GM21528 (cell line): ENCODE measurements at regions not wholly inside any gene's neighbourhood (a gene's known extent, or its start where the extent isn't known, plus 50 kb on each side); places are given as distances from the start of the nearest gene placed in this dataset.
"Not testable (repeated sequence)": the region's sequence is repeated elsewhere in the genome, so short reads cannot be mapped to it uniquely, and the experiment has no call there.

Experiments
- ATAC-seq: cut with Tn5 transposase; IDR thresholded peaks from one replicate; pipeline ENCODE4 v1.9.1; 2021; ENCODE audit warnings: mild to moderate bottlenecking, moderate library complexity; ENCODE audit not compliant: unreplicated experiment, low FRiP score

DNA sequence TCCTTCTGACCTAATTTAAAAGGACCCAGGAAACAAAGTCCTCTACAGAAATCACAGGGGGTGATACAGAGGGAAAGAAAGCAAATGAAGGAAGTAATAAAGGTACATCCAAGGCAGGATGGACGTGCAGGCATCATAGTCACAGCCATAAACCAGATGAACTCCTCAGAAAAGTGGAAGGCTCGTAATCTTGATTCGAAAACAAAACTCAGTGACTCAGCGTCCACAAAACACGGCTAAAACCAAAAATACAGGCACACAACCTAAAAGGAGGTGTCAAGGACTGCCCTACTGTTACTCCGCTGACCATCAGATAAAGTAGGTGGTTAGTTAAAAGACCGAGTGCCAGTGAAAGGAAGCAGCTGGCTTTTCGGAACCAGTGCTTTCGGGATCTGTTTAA lies 81.5 kb downstream of the TRIM69 start:
- not testable (repeated sequence) for ATAC-seq

DNA sequence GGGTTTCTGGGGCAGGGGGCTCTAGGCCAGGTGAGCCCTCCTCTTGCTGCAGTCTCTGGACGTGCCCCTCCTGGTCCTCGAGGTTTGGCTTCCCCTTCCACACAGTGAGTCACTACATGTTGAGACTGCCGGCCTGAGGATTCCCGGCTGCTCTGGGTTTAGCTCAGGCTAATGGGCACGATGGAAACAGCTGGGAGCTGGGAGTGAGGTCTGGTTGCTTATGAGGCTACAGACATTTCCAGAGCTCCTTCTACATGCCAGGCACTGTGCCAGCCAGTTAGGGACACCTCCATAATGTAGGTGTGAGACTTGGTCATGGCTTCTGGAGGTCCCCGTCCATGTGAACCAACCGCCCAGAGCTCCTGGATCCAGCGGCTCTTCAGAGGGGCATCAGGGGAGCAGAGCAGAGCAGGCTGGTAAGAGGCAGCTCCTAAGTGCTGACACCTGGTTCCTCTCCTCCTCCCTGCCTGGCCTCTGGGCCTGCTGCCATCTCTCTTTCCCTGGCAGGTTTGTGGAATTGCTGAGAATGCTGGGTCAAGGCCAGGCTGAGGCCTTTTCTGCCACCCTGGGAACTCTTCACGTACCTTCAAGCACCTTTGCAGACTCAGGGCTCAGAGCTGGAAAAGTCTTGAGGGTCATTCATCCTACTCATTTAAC lies 83.1 kb downstream of the TRIM69 start:
- not testable (repeated sequence) for ATAC-seq

DNA sequence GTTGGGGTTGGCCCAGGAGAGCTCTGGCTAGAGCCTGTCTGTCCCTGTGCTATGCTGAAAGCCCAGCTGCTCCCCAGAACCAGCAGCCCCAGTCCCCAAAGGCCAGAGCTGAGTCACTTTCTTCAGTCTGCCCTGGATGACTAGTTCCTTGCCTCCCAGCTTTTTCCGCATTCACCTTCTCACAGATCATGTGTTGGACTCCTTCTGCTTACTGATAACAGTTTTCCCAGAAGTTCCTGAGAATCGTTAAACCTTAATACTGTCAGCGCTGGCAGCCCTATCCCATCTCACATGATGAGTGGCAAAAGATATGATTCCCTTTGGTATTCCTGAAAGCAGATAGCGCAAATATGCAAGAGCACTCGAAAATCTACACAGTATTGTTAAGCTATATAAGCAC lies 84.2 kb downstream of the TRIM69 start:
- ATAC-seq, result not testable (repeated sequence)

DNA sequence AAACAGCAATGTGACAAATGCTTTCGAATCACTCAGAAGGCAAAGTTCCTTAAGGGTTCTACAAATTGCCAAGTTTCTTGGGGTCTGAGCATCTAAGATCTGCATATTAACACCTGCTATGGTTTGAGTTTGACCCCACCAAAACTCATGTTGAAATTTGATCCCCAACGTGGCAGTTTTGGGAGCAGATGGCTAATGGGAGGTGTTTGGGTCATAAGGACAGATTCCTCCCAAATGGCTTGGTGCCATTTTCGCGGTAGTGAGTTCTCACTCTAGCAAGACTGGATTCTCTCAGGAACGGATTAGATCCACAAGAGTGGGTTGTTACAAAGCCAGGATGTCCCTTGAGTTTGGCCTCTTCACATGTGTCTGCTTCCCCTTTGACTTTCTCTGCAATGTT lies 84.6 kb downstream of the TRIM69 start:
- not testable (repeated sequence) for ATAC-seq

DNA sequence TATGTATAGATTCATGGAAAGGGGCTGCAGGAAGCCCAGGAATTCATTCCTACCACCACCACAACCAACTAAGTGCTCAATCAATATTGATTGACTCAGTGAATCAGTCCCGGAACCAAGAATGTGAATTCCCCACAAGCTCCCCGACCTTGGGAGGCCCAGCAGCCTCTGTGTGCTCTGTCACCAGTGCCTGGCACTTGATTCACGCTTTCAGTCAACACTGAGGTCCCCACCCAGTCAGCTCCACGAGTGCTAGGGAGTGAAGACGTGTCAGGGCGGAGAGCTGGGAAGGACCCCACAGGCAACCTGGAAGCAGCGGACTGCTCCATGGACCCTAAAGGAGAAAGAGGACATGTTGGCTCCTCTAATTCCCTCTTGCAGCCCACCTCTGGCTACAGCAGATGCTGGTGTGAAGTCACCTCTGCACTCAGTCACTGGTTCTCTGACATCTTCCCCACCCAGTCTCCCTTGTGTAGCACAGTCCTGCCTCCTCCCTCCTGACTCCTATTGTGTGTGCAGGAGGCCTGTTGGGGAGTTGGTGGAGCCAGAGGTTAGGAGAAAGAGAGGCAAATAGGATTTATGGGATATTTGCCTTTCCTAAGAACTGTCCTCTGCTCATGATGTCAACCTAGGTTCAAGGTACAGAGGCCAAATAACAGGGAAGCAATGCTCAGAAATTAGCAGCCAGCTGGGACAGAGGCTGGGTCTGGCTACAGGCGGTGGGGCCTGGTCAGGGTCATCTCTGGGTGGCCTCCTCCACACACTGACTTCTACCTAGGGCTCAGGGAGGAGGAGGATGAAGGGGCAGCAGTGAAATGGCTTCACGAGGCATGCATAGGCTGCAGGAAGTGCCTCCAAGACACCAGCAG lies 88.2 kb downstream of the TRIM69 start:
- ATAC-seq, result not testable (repeated sequence)

DNA sequence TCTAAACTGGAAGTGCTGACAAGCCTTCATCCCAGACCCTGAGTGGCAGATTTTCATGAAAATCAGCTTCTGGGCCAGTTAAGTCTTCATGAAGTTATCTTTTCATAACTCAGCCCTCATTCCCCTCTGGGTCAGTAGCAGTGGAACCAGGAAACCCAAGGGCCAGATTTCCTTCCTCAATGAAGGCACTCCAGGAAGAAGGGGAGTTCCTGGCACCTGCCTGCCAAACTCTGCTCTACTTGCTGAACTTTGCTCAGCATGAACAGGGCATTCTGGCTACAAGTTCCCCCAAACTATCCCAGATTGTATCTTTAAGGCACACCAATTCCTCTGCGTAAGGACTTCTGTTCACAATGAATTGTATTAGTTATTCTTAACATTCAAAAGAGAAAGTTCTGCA lies 90.3 kb downstream of the TRIM69 start:
- not testable (repeated sequence) for ATAC-seq

DNA sequence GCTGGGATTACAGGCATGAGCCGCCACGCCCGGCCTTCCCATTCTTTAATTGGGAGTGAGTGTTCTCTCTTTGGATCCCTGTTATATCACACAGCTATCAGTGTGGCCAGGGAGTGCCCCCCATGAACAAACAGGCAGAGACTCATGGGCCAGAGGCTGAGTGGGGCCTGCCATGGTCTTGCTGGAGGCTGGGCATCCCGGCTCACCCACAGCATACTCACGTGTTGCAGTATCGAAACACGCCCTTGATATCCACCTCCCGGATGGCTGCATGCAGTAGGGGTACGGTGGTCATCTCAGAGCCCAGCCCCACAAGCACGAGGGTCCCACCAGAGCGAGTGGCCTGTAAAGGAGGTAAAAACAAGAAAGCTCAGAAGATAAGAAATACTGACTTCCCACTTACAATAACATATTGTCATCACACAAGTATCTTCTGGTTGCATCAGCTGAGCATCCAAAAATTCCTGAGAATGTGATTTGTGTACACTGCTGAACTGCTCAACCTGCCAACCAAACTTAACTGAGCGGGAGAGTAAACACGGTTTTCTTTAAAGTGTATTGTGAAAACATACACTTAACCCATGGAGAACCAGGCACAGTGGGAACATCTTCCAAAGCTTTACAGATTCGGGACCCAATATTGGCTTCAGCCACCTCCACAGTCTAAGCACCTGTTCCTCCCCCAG lies 92.0 kb downstream of the TRIM69 start:
- not testable (repeated sequence) for ATAC-seq

DNA sequence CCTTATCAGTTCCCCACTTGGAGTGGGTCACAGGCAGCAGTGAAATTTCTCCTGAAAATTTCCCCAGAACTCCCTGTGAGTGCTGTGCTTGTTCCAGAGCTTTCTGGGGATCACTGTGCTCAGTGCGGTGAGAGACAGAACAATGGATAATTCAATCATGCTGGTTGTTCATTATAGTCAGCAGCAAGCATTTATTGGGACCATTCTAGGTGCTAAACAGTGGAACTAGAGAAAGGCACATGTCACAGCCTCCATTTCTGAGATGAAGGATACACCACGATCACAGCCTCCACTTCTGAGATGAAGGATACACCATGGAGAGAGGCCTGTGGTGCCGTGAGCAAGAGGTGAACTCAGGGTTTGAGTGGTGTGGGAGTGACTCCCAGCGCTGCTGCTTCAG lies 92.8 kb downstream of the TRIM69 start:
- not testable (repeated sequence) for ATAC-seq

DNA sequence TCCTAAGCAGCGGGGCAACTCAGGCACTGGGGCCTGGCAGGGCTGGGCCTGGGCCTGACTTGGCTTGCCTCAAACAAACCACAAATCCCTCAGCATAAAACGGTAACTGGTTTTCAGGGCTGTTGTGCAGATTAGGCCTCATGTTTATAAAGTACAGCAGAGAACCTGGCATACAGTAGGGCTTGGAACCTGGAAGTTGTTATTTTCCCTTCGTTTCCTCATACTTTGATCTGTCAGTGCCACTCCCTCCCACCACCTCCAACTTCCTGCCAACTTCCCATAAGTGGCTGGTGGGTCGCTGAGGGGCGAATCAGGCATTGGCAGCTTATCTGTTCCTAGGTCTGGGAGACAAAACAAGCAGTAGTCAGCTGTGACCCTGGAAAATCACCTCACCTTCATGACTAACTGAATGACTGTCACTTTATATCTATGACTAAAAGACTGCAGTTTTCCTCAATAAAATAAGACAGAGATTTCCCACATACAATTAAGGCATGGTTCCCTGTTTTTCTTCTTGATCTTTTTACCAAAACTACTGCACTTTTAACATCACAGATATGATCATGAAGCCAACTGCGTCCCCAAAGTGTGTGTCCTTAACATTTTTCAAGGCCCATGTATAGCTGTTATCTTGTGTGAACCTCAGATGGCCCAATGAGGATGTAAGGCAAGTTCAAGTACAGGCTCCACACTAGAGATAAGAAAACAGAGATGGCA lies 94.5 kb downstream of the TRIM69 start:
- ATAC-seq, result not testable (repeated sequence)

DNA sequence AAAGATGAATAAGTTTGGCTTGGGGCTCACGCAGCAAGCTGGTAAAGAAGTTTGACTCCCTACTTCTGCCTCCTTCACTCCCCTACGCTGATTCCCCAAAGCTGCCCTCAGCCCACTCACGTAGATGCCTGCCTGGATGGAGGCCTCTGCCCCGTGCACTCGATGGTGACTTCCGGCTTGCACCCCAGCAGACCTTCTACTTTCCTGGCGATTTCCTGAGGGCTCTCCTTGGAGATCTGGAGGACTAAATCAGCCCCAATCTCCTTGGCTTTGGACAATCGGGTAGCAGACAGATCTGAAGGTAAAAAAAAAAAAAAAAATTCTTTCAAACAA lies 95.0 kb downstream of the TRIM69 start:
- not testable (repeated sequence) for ATAC-seq

DNA sequence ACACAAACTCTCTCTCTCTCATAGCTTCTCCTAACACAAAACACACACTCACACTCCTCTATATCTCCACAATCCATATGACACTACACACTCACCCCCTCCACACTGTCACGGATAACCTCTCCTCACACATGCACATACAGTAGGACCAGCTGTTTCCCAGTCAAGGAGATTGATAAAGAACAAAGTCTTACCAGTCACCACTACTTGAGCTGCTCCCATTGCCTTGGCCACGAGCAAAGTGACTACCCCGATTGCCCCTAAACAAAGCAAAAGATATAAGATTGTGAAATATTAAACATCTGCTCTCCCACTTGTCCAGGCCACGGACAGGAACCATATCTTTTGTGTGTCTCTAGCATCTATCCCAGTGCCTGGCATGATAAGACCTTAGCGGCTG lies 95.8 kb downstream of the TRIM69 start:
- ATAC-seq, result not testable (repeated sequence)

DNA sequence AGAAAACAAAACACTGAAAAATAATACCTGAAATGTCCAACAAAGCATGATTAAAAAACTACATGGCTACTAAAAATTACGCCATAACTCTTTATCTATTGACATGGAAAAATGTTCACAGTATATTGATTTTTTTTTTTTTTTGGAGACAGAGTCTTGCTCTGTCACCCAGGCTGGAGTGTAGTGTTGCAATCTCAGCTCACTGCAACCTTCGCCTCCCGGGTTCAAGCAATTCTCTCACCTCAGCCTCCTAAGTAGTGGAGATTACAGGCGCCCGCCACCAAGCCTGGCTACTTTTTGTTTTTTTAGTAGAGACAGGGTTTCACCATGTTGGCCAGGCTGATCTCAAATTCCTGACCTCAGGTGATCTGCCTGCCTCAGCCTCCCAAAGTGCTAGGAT lies 96.8 kb downstream of the TRIM69 start:
- ATAC-seq, result not testable (repeated sequence)

DNA sequence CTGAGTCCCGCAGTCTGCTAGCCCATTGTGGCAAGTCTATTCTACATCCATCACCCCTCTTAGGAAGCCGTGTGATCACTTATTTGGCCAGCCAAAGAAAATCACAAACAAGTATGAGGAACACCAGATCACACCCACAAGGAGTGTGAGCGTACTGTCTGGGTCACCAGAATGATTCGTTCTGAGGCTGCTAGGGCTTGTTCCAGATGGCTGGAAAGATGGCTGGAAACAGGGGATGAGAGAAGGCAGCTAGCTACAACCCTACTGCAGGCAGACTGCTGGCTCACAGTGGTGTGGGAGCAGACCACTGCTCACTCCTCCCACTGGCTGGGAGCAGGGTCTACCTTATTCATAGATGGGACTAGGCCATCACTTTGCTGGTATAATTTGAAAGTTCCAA lies 97.4 kb downstream of the TRIM69 start:
- ATAC-seq, result not testable (repeated sequence)

DNA sequence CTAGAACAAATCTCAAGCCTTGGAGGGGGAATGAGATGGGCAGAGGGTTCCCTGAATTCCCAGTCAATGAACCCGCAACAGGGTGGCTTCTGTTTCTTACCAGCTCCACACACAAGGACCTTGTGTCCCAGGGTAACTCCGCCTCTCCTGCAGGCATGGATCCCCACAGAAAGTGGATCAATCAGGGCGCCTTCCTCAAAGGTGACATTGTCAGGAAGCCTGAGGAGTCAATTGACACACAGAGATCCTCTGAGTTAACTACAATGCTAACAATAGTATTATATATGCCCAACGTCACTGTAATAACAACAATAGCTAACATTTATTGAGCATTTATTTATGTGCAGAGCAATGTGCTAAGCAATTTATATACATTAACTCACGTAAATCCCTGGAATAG lies 98.8 kb downstream of the TRIM69 start:
- not testable (repeated sequence) for ATAC-seq

DNA sequence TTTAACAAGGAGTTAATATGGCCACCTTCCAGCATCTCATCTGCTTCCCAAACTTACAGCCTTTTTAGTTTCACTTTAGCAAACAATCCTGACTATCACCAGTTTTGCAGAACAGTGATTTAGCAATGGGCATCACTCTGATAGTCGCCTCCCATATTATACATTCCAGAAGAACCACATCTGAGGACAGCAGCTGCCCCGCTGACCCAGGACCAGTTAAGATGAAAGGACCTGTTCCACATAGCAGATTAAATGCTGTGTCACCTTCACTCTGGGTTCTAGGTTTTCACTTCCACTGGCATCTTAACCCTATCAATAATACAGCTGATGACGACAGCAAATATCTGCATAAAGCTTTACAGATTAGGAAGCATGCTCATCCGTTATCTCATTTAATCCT lies 99.8 kb downstream of the TRIM69 start:
- ATAC-seq, result no peak

DNA sequence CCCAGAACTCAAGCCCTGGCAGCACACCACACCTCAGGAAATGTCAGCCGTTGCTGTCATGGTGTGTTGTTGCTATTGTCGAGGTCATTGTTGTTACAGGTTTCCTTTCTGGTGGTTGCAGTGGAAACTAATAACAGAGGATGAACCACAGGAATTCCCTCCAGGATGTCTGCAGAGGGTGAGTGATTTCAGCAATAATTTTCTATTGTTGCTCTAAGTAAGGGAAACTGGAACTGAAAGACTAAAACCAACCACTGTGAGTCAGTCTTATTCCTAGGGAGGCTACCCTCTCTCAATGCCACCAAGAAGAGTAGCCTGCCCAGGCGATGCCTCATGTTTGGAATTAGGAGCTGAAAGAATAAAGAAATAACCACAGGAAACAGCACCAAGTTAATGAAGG lies 102.6 kb downstream of the TRIM69 start:
- ATAC-seq, result not testable (repeated sequence)

DNA sequence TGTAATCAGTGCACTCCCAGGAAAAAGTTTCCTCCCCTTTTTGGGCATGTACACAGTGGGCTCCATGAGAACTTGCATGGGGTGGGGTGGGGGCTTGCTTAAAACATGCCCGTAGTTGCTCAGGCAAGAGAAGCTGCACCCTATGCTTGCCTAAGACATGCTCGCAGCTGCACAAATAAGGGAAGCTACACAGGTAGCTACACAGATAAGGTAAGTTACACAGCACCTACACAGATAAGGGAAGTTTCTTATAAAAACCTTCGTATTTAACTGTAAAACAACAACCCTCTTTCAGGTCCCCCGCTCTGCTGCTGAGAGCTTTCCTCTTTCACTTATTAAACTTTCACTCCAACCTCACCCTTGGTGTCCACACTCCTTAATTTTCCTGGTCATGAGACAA lies 105.4 kb downstream of the TRIM69 start:
- ATAC-seq, result not testable (repeated sequence)

DNA sequence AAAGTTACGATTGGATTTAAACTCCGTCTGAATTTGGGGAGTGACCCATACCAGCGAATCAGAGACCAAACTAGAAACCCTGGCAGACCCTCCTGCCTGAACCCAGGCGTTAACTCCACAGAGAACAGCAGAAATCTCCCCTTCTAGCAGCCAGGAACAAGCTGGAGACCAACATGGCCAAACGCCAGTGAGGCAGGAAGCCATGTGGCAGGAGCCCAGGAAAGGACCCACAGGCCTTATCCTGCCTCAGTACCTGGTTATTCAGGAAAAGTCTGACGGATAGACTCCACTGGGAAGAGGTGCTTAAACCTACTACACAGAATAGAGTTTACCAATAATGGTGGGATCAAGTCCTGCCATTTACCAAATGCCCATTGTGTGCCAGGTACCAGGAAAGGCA lies 106.6 kb downstream of the TRIM69 start:
- not testable (repeated sequence) for ATAC-seq

DNA sequence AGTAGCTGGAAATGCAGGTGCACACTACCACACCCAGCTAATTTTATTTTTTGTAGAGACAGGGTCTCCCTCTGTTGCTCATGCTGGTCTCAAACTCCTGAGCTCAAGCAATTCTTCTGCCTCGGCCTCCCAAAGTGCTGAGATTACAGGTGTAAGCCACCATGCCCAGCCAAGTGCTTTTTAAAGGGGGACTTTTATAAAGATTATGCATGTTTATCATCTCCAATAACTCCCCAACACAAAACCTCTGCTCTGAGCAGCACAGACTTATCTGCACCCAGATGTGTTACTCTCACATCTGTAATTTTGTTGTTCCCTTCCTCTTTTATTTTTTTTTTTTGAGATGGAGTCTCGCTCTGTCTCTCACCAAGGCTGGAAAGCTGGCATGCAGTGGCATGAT lies 108.6 kb downstream of the TRIM69 start:
- ATAC-seq, result not testable (repeated sequence)

DNA sequence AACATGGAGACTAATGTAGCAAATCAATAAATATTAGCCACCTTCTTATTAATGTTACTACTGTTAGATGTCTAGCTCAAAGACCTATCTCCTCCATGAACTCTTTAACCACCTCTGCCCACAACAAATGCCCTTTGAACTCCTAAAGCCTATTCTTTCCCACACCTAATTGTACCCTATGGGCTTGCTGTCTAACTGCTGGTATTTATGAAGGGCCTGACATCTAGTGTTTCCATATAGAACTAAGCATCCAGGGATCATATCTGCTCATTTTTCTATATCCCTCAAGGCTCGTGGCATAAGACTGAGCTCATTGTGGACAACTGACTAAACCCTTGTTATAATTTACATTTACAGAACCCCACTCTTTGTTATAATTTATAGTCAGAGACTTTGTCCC lies 109.8 kb downstream of the TRIM69 start:
- ATAC-seq, result not testable (repeated sequence)

DNA sequence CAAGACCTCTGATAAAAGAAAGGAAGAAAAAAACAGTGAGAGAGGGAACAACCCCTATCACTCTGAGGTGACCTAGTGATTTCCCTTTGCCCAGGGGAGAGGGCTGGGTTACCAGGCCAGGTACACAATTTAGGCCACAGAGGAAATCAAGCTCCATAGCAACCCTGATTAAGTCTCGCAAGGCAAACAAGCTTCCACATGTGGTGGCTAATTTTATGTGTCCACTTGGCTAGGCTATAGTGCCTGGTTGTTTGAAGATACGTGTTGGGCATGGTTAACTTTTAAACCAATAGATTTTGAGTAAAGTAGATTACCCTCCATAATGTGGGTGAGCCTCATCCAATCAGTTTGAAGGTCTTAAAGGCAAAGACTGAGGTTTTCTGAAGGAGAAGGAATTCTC lies 108.9 kb upstream of the TERB2 start:
- not testable (repeated sequence) for ATAC-seq
